Osteoblast (primary cell): ENCODE measurements at regions not wholly inside any gene's neighbourhood (a gene's known extent, or its start where the extent isn't known, plus 50 kb on each side); places are given as distances from the start of the nearest gene placed in this dataset.

Source experiments
- DNase-seq: peaks from one replicate; pipeline ENCODE4 v3.0.0; 2011; ENCODE audit warnings: low spot score, mixed read lengths; ENCODE audit not compliant: insufficient read length; ENCODE audit errors: missing footprints
- H2AFZ ChIP-seq: 2 replicates; pipeline ENCODE4 v1.6.0; 2011; ENCODE audit warnings: mild to moderate bottlenecking, low read length
- H3K27ac ChIP-seq: 2 replicates; pipeline ENCODE4 v1.5.1; 2011; ENCODE audit warnings: mild to moderate bottlenecking, low read depth, low read length, moderate library complexity
- H3K27me3 ChIP-seq: 2 replicates; pipeline ENCODE4 v1.6.0; 2012; ENCODE audit warnings: mild to moderate bottlenecking, control low read depth, inconsistent platforms, low read length, moderate library complexity; ENCODE audit not compliant: insufficient read depth
- H3K36me3 ChIP-seq: 2 replicates; pipeline ENCODE4 v1.5.1; 2011; ENCODE audit warnings: mild to moderate bottlenecking, low read length, control low read depth, moderate library complexity; ENCODE audit not compliant: insufficient read depth
- H3K4me1 ChIP-seq: 2 replicates; pipeline ENCODE4 v1.5.1; 2011; ENCODE audit warnings: mild to moderate bottlenecking, low read length, control low read depth, moderate library complexity; ENCODE audit not compliant: insufficient read depth
- H3K4me2 ChIP-seq: 2 replicates; pipeline ENCODE4 v1.6.0; 2011; ENCODE audit warnings: mild to moderate bottlenecking, low read length; ENCODE audit not compliant: insufficient read depth
- H3K4me3 ChIP-seq: fragments of 200-600 bp; sonication (generic); 3 replicates; pipeline ENCODE4 v1.5.1; 2012; ENCODE audit warnings: mild to moderate bottlenecking, low read length, inconsistent platforms; ENCODE audit not compliant: insufficient read depth
- H3K79me2 ChIP-seq: 2 replicates; pipeline ENCODE4 v1.6.0; 2012; ENCODE audit warnings: mild to moderate bottlenecking, low read length, control low read depth, inconsistent platforms; ENCODE audit not compliant: insufficient read depth
- H3K9me3 ChIP-seq: 2 replicates; pipeline ENCODE4 v1.5.1; 2011; ENCODE audit warnings: low read depth, low read length, control low read depth
- H4K20me1 ChIP-seq: 2 replicates; pipeline ENCODE4 v1.6.0; 2012; ENCODE audit warnings: mild to moderate bottlenecking, low read length, control low read depth; ENCODE audit not compliant: insufficient read depth
- CTCF ChIP-seq: IDR thresholded peaks from 2 replicates; pipeline ENCODE4 v1.5.1; 2011; ENCODE audit warnings: mild to moderate bottlenecking, low read depth, low read length, moderate library complexity; ENCODE audit errors: extremely low read depth

DNA sequence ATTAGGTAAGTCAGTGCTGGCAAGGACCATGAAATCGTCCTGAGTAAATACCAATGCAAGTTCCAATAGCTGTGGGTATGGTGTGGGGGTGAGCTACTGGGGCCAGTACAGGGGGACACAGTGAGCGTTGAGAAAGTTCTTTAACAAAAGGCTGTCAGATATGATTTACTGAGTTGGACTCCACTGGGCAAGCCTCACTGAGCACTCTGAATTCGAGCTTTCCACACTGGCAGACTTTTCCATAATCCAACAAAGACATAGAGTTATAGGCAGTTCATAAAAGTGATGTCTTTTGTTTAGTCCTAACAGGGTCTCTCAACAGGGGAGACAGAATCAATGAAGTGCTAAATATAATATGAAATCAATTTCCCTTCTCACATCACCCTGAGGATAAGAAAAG, 489.0 kb downstream of the KCNJ2 start:
- H4K20me1 ChIP-seq, result no peaks in the 10 kb centered on the region
- no peak overlapping the region for H3K4me3 ChIP-seq
- no peak for TF ChIP-seq CTCF
- H3K27ac ChIP-seq, result no peak overlapping the region
- no peak for DNase-seq
- H2AFZ ChIP-seq, result no peak overlapping the region
- no peaks in the 10 kb centered on the region for H3K27me3 ChIP-seq
- H3K9me3 ChIP-seq, result no peaks in the 10 kb centered on the region
- no peaks in the 10 kb centered on the region for H3K4me1 ChIP-seq
- H3K4me2 ChIP-seq, result no peak overlapping the region
- H3K79me2 ChIP-seq, result no peaks in the 10 kb centered on the region
- no peaks in the 10 kb centered on the region for H3K36me3 ChIP-seq

DNA sequence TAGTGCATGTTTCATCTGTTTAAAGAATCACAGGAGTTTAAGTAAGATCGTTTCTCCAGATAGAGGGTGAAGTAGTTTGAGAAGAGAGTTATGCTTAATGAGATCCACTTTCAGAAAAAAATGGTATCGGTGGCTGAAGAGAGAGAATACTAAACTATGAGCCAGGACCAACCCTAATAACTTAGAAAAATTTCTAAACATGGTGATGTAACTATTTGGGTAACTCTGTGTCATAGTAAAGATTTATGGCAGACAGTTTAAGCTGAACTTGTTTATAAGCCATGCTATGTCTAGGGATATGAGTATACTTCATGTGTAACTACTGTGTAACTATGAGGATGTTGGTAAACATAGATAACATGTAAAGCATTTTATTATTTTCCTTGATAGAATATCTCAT, 489.5 kb downstream of the KCNJ2 start:
- Histone ChIP-seq H3K79me2 (no peaks in the 10 kb centered on the region), H2AFZ (no peak overlapping the region), H3K27me3 (no peaks in the 10 kb centered on the region), H3K4me1 (no peaks in the 10 kb centered on the region), H3K4me2 (no peak overlapping the region), H3K9me3 (no peaks in the 10 kb centered on the region), H4K20me1 (no peaks in the 10 kb centered on the region), H3K36me3 (no peaks in the 10 kb centered on the region), H3K4me3 (no peak overlapping the region), H3K27ac (no peak overlapping the region)
- no peak for TF ChIP-seq CTCF
- DNase-seq, result no peak

GRCh38 chr17:70661342-70662222, 492.2 kb downstream of the KCNJ2 start:
- Histone ChIP-seq H3K36me3 (no peaks in the 10 kb centered on the region), H3K27me3 (no peaks in the 10 kb centered on the region), H3K4me1 (no peaks in the 10 kb centered on the region), H2AFZ (no peak overlapping the region), H3K4me2 (no peak overlapping the region), H3K4me3 (no peak overlapping the region), H4K20me1 (no peaks in the 10 kb centered on the region), H3K27ac (no peak overlapping the region), H3K9me3 (no peaks in the 10 kb centered on the region), H3K79me2 (no peaks in the 10 kb centered on the region)
- DNase-seq, result no peak
- no peak for TF ChIP-seq CTCF

- H3K4me3 ChIP-seq, result no peak overlapping the region
- H3K36me3 ChIP-seq, result no peaks in the 10 kb centered on the region
- no peaks in the 10 kb centered on the region for H3K9me3 ChIP-seq
- no peaks in the 10 kb centered on the region for H4K20me1 ChIP-seq
- H3K4me2 ChIP-seq, result no peak overlapping the region
- no peaks in the 10 kb centered on the region for H3K79me2 ChIP-seq
- TF ChIP-seq CTCF, result no peak
- no peak overlapping the region for H3K27ac ChIP-seq
- no peak for DNase-seq
- no peak overlapping the region for H2AFZ ChIP-seq
- no peaks in the 10 kb centered on the region for H3K4me1 ChIP-seq
- H3K27me3 ChIP-seq, result no peaks in the 10 kb centered on the region
Measured at GRCh38 chr17:70668276-70668937, 499.1 kb downstream of the KCNJ2 start.
